Liver (tissue), 8 donors: ENCODE measurements at regions not wholly inside any gene's neighbourhood (a gene's known extent, or its start where the extent isn't known, plus 50 kb on each side); places are given as distances from the start of the nearest gene placed in this dataset.

Experiments
- DNase-seq: peaks from one replicate; pipeline ENCODE4 v3.0.0-alpha.2; 2017; ENCODE audit warnings: low spot score
- H3K27ac ChIP-seq, 2 donors: one replicate each; pipeline ENCODE4 v1.7.0; 2013; ENCODE audit warnings: inconsistent platforms in 2 of 2, low read length in 2 of 2, control low read depth in 1 of 2, low read depth in 1 of 2, mild to moderate bottlenecking in 1 of 2
- H3K27me3 ChIP-seq, 4 donors: one replicate each; pipeline versions ENCODE4 v1.6.1 to v1.7.0; 2013; ENCODE audit warnings: low read length in 3 of 4, inconsistent platforms in 1 of 4, mild to moderate bottlenecking in 1 of 4, moderate library complexity in 1 of 4; ENCODE audit not compliant: control insufficient read depth in 4 of 4, insufficient read depth in 4 of 4
- H3K36me3 ChIP-seq, 4 donors: one replicate each; pipeline versions ENCODE4 v1.6.1 to v1.7.0; 2013; ENCODE audit warnings: low read length in 3 of 4, mild to moderate bottlenecking in 3 of 4, low read depth in 1 of 4, moderate library complexity in 1 of 4; ENCODE audit not compliant: control insufficient read depth in 4 of 4, insufficient read depth in 3 of 4
- H3K4me1 ChIP-seq, 4 donors: one replicate each; pipeline versions ENCODE4 v1.6.1 to v1.7.0; 2013; ENCODE audit warnings: low read length in 3 of 4, mild to moderate bottlenecking in 3 of 4, moderate library complexity in 1 of 4; ENCODE audit not compliant: control insufficient read depth in 4 of 4, insufficient read depth in 4 of 4
- H3K4me3 ChIP-seq, 3 donors: one replicate each; pipeline versions ENCODE4 v1.6.1 to v1.7.0; 2013; ENCODE audit warnings: low read length in 3 of 3, control low read depth in 1 of 3, low read depth in 1 of 3, mild to moderate bottlenecking in 1 of 3
- H3K9ac ChIP-seq, 2 donors: one replicate each; pipeline ENCODE4 v1.7.0; 2013; ENCODE audit warnings: low read length in 2 of 2, mild to moderate bottlenecking in 2 of 2, moderate library complexity in 2 of 2, control low read depth in 1 of 2, low read depth in 1 of 2
- H3K9me3 ChIP-seq, 4 donors: one replicate each; pipeline versions ENCODE4 v1.6.1 to v1.7.0; 2013; ENCODE audit warnings: low read length in 3 of 4; ENCODE audit not compliant: control insufficient read depth in 4 of 4
- ATF3 ChIP-seq: IDR thresholded peaks from 2 replicates; pipeline ENCODE4 v1.6.1; 2016; ENCODE audit warnings: antibody characterized with exemption
- CTCF ChIP-seq: fragments of 150-350 bp; IDR thresholded peaks from 2 replicates; pipeline ENCODE4 v1.5.1; 2017; ENCODE audit warnings: improper control_type of control experiment, low read depth, low read length; ENCODE audit not compliant: missing input control
- EGR1 ChIP-seq, 2 donors: IDR thresholded peaks; 2 replicates each; pipeline ENCODE4 v1.6.1; 2016 to 2018; ENCODE audit warnings: antibody characterized with exemption in 2 of 2, low read depth in 2 of 2
- FOXA1 ChIP-seq: IDR thresholded peaks from 2 replicates; pipeline ENCODE4 v1.6.1; 2016; ENCODE audit warnings: antibody characterized with exemption
- FOXA2 ChIP-seq: IDR thresholded peaks from 2 replicates; pipeline ENCODE4 v1.6.1; 2016; ENCODE audit warnings: antibody characterized with exemption
- GABPA ChIP-seq, 2 donors: IDR thresholded peaks in 1 of 2; conservative IDR thresholded peaks in 1 of 2; 2 replicates each; pipeline ENCODE4 v1.6.1; 2016; ENCODE audit warnings: antibody characterized with exemption in 2 of 2, mild to moderate bottlenecking in 1 of 2, moderate library complexity in 1 of 2
- HNF4A ChIP-seq, 2 donors: conservative IDR thresholded peaks; 2 replicates each; pipeline ENCODE4 v1.6.1; 2016; ENCODE audit warnings: antibody characterized with exemption in 2 of 2, mild to moderate bottlenecking in 2 of 2
- HNF4G ChIP-seq: IDR thresholded peaks from 2 replicates; pipeline ENCODE4 v1.6.1; 2016; ENCODE audit warnings: antibody characterized with exemption
- JUND ChIP-seq, 2 donors: IDR thresholded peaks; 2 replicates each; pipeline ENCODE4 v1.6.1; 2016; ENCODE audit warnings: antibody characterized with exemption in 2 of 2
- MAX ChIP-seq: IDR thresholded peaks from 2 replicates; pipeline ENCODE4 v1.6.1; 2016; ENCODE audit warnings: antibody characterized with exemption
- NR2F2 ChIP-seq: IDR thresholded peaks from 2 replicates; pipeline ENCODE4 v1.6.1; 2016; ENCODE audit warnings: antibody characterized with exemption
- RAD21 ChIP-seq, 2 donors: IDR thresholded peaks; 2 replicates each; pipeline ENCODE4 v1.6.1; 2016; ENCODE audit warnings: antibody characterized with exemption in 2 of 2, mild to moderate bottlenecking in 2 of 2
- REST ChIP-seq: IDR thresholded peaks from 2 replicates; pipeline ENCODE4 v1.6.1; 2016; ENCODE audit warnings: antibody characterized with exemption, mild to moderate bottlenecking
- RXRA ChIP-seq, 2 donors: IDR thresholded peaks; 2 replicates each; pipeline ENCODE4 v1.6.1; 2017 to 2018; ENCODE audit warnings: antibody characterized with exemption in 2 of 2, mild to moderate bottlenecking in 1 of 2
- SP1 ChIP-seq: IDR thresholded peaks from 2 replicates; pipeline ENCODE4 v1.6.1; 2018; ENCODE audit warnings: antibody characterized with exemption, mild to moderate bottlenecking
- TAF1 ChIP-seq: conservative IDR thresholded peaks from 2 replicates; pipeline ENCODE4 v1.6.1; 2016; ENCODE audit warnings: antibody characterized with exemption, mild to moderate bottlenecking
- ZBTB33 ChIP-seq: IDR thresholded peaks from 2 replicates; pipeline ENCODE4 v1.6.1; 2016; ENCODE audit warnings: antibody characterized with exemption
- WGBS: extraction: QIAGEN DNeasy Blood & Tissue Kit; methylation state at CpG from one replicate; pipeline ENCODE4 v1.1.7; 2013; 5-methylcytosine and 5-hydroxymethylcytosine counted together
- donor health status: healthy.
- donor health status: healthy.
- donor health status: healthy.
- donor health status: healthy.
- donor health status: healthy.

GRCh38 chr9:12497790-12498189 lies 195.4 kb upstream of the TYRP1 start:
- Histone ChIP-seq H3K27ac (no peak overlapping the region), H3K9ac (no peak overlapping the region), H3K36me3 (no peaks in the 10 kb centered on the region), H3K4me3 (no peak overlapping the region), H3K9me3 (no peaks in the 10 kb centered on the region), H3K27me3 (no peaks in the 10 kb centered on the region), H3K4me1 (no peaks in the 10 kb centered on the region)
- TF ChIP-seq MAX = no peak
- no peak for TF ChIP-seq NR2F2
- TF ChIP-seq RXRA (IDR thresholded peaks at IDR 0.05) = no peak
- TF ChIP-seq FOXA1 = no peak
- no peak for TF ChIP-seq JUND (IDR thresholded peaks at IDR 0.05)
- no peak for TF ChIP-seq HNF4A (conservative IDR thresholded peaks at IDR 0.05)
- TF ChIP-seq GABPA (IDR thresholded peaks at IDR 0.05 in 1 of 2, conservative IDR thresholded peaks at IDR 0.05 in 1 of 2) = no peak
- no peak for TF ChIP-seq CTCF
- TF ChIP-seq ATF3 = no peak
- TF ChIP-seq TAF1 = no peak
- DNase-seq = no peak

- Histone ChIP-seq H3K9me3 (no peaks in the 10 kb centered on the region), H3K36me3 (no peaks in the 10 kb centered on the region), H3K4me3 (no peak overlapping the region), H3K27ac (no peak overlapping the region), H3K4me1 (no peaks in the 10 kb centered on the region), H3K9ac (no peak overlapping the region), H3K27me3 (no peaks in the 10 kb centered on the region)
- TF ChIP-seq HNF4G (no peak), HNF4A (conservative IDR thresholded peaks at IDR 0.05) (no peak), REST (no peak), RAD21 (IDR thresholded peaks at IDR 0.05) (no peak), GABPA (IDR thresholded peaks at IDR 0.05 in 1 of 2, conservative IDR thresholded peaks at IDR 0.05 in 1 of 2) (no peak), ZBTB33 (no peak), EGR1 (IDR thresholded peaks at IDR 0.05; ENCODE audit: low read depth in 2 of 2) (no peak), SP1 (no peak), TAF1 (no peak), CTCF (no peak), RXRA (IDR thresholded peaks at IDR 0.05) (no peak), FOXA1 (no peak), JUND (IDR thresholded peaks at IDR 0.05) (no peak), FOXA2 (no peak), MAX (no peak), NR2F2 (no peak)
- DNase-seq = no peak
- WGBS = 76% methylated on average over 4 of the region's 4 CpGs
These were observed 190.7 kb upstream of the TYRP1 start for GRCh38 chr9:12502520-12502919.
